Endothelial cell of umbilical vein (primary cell): ENCODE measurements at regions not wholly inside any gene's neighbourhood (a gene's known extent, or its start where the extent isn't known, plus 50 kb on each side); places are given as distances from the start of the nearest gene placed in this dataset.

ENCODE experiments used
- BruUV-seq: library from RNA; stranded (reverse); fragments of 400-500 nt; replicated peaks from 2 replicates; lab custom pipeline; 2021; lab: Mats Ljungman, UMichigan
- CTCF ChIA-PET: fragments of 300-600, 350-600 bp; sonication (Branson Sonifier 250); formaldehyde crosslinking; loops from one replicate; lab custom pipeline; 2021; ENCODE audit warnings: antibody characterized with exemption, inconsistent platforms; lab: Charles Lee
- POLR2A ChIA-PET: fragments of 300-600, 350-600 bp; sonication (Branson Sonifier 250); formaldehyde crosslinking; loops from one replicate; lab custom pipeline; 2021; ENCODE audit warnings: antibody characterized with exemption, inconsistent platforms; lab: Charles Lee
- DNase-seq: peaks from one replicate; pipeline ENCODE4 v3.0.0-alpha.2; 2011; ENCODE audit warnings: low read depth, low spot score
- FAIRE-seq: peaks from 2 replicates; lab custom pipeline; 2011; peaks lifted over from hg19 to GRCh38; lab: Jason Lieb, UNC
- H2AFZ ChIP-seq: 2 replicates; pipeline ENCODE4 v1.6.0; 2012; ENCODE audit warnings: low read depth, low read length, control low read depth, inconsistent platforms
- H3K27ac ChIP-seq: 2 replicates; pipeline ENCODE4 v1.5.1; 2011; ENCODE audit warnings: low read depth, mild to moderate bottlenecking, control low read depth, low read length, moderate library complexity; ENCODE audit not compliant: insufficient read depth
- H3K27me3 ChIP-seq, 2 experiments: 2 replicates each; pipeline versions ENCODE4 v1.6.0 to v1.6.1; 2011; ENCODE audit warnings: low read length in 2 of 2, mixed read lengths in 1 of 2; ENCODE audit not compliant: control insufficient read depth in 2 of 2, insufficient read depth in 2 of 2
- H3K36me3 ChIP-seq, 2 experiments: 2 replicates in 1 of 2; 3 replicates in 1 of 2; pipeline ENCODE4 v1.5.1; 2011; ENCODE audit warnings: low read length in 2 of 2, mild to moderate bottlenecking in 1 of 2, moderate library complexity in 1 of 2; ENCODE audit not compliant: control insufficient read depth in 2 of 2, insufficient read depth in 2 of 2; ENCODE audit errors: extremely low read depth in 1 of 2
- H3K4me1 ChIP-seq: 3 replicates; pipeline ENCODE4 v1.5.1; 2011; ENCODE audit warnings: mild to moderate bottlenecking, low read length; ENCODE audit not compliant: control insufficient read depth, insufficient read depth; ENCODE audit errors: extremely low read depth
- H3K4me2 ChIP-seq: 2 replicates; pipeline ENCODE4 v1.6.1; 2011; ENCODE audit warnings: low read length, control low read depth, mixed read lengths; ENCODE audit not compliant: insufficient read depth
- H3K4me3 ChIP-seq, 3 experiments: fragments of 200-600 bp in 1 of 3; sonication (generic), shearing (Covaris generic) in 1 of 3; replicated peaks in 1 of 3; 2 replicates each; pipeline ENCODE4 v1.5.1; 2011 to 2016; ENCODE audit warnings: control low read depth in 3 of 3, low read length in 3 of 3, mild to moderate bottlenecking in 2 of 3, inconsistent platforms in 1 of 3, low read depth in 1 of 3, moderate library complexity in 1 of 3; ENCODE audit not compliant: insufficient read depth in 1 of 3
- H3K79me2 ChIP-seq: 2 replicates; pipeline ENCODE4 v1.6.0; 2012; ENCODE audit warnings: low read length, inconsistent platforms; ENCODE audit not compliant: control insufficient read depth, insufficient read depth
- H3K9ac ChIP-seq: replicated peaks from 2 replicates; pipeline ENCODE3; 2011; ENCODE audit warnings: low read length, control low read depth; ENCODE audit not compliant: insufficient read depth; ENCODE audit errors: extremely low read depth
- H3K9me1 ChIP-seq: replicated peaks from 3 replicates; pipeline ENCODE4 v1.6.0; 2011; ENCODE audit warnings: mild to moderate bottlenecking, low read length; ENCODE audit not compliant: control insufficient read depth, insufficient read depth; ENCODE audit errors: extremely low read depth
- H3K9me3 ChIP-seq: replicated peaks from 2 replicates; pipeline ENCODE4 v1.5.1; 2012; ENCODE audit warnings: low read length, inconsistent platforms; ENCODE audit not compliant: control insufficient read depth, insufficient read depth
- H4K20me1 ChIP-seq: replicated peaks from 2 replicates; pipeline ENCODE3; 2011; ENCODE audit warnings: mild to moderate bottlenecking, low read length; ENCODE audit not compliant: control insufficient read depth, insufficient read depth; ENCODE audit errors: extremely low read depth
- EZH2 ChIP-seq: IDR thresholded peaks from 2 replicates; pipeline ENCODE4 v1.6.1; 2012; ENCODE audit warnings: borderline replicate concordance, low read depth, mild to moderate bottlenecking, moderate library complexity, low read length, inconsistent platforms; ENCODE audit not compliant: severe bottlenecking
- FOS ChIP-seq: IDR thresholded peaks from 2 replicates; pipeline ENCODE4 v1.6.1; 2011; ENCODE audit warnings: mild to moderate bottlenecking, low read length, moderate library complexity, borderline replicate concordance; ENCODE audit not compliant: insufficient read depth
- GATA2 ChIP-seq: IDR thresholded peaks from 2 replicates; pipeline ENCODE4 v1.7.0; 2011; ENCODE audit warnings: low read depth, mild to moderate bottlenecking, moderate library complexity, mixed read lengths, low read length; ENCODE audit not compliant: insufficient read length, insufficient read depth
- JUN ChIP-seq: IDR thresholded peaks from 2 replicates; pipeline ENCODE4 v1.6.1; 2011; ENCODE audit warnings: borderline replicate concordance, low read depth; ENCODE audit not compliant: insufficient read length, insufficient read depth
- MYC ChIP-seq: IDR thresholded peaks from one replicate; pipeline ENCODE4 v1.6.1; 2011; ENCODE audit warnings: mild to moderate bottlenecking, low read depth, low read length
- POLR2A ChIP-seq: IDR thresholded peaks from 2 replicates; pipeline ENCODE4 v1.6.1; 2012; ENCODE audit warnings: low read depth, mild to moderate bottlenecking, control low read depth, low read length
- POLR2AphosphoS5 ChIP-seq: IDR thresholded peaks from 2 replicates; pipeline ENCODE4 v1.6.1; 2012; ENCODE audit warnings: low read depth, mild to moderate bottlenecking, control low read depth, low read length, moderate library complexity; ENCODE audit not compliant: insufficient read depth
- dilution Hi-C: fragments of 300-500 bp; cut with MboI; formaldehyde crosslinking; loops from one replicate; pipeline ENCODE4 v1.15.0; 2019; ENCODE audit warnings: low sequenced_read_pairs; ENCODE audit not compliant: extremely low pct_ligation_motif_present
- intact Hi-C: fragments of 100-400 bp; cut with micrococcal nuclease; formaldehyde crosslinking; loops from one replicate; pipeline ENCODE4 v1.10.0; 2022
- TF ChIP-seq, protein P1 (sequence below), 2 donors: IDR thresholded peaks; 1 replicate in 1 of 2; 2 replicates in 1 of 2; pipeline ENCODE4 v1.5.1; 2011; ENCODE audit warnings: low read length in 2 of 2, mild to moderate bottlenecking in 2 of 2, moderate library complexity in 2 of 2, control low read depth in 1 of 2, inconsistent platforms in 1 of 2, low read depth in 1 of 2; ENCODE audit not compliant: insufficient read depth in 1 of 2; ENCODE audit errors: extremely low read depth in 1 of 2
- TF ChIP-seq, protein P2 (sequence below): IDR thresholded peaks from 2 replicates; pipeline ENCODE4 v1.6.1; 2011; ENCODE audit not compliant: insufficient read depth, insufficient read length

DNA sequence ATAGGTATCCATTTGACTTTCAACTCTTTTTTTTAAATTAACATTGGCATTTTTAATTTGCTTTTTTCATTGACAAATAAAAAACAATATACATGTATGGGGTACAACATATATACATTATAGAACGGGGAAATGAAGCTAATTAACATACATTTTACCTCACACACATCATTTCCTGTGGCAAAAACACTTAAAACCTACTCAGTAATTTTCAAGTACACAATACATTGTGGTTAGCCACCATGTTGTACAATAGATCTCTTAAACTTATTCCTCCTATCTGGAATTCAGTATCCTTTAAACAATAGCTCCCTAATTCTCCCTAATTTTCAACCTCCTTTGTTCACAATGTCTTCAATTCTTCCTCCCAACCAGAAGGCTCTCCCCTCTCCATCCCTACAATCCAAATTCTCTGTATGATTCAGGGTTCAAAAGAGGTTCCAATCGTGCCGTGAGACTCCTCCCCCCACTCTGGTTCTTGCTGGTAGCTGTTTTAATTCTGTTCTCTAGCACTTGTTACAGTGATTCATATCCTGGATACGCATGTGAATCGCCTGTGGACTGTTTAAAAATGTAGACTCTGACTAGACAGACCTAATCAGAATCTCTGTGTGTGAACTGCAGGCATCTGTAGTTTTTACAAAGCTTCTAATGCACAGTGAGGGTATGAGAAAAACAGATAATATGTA is 87.6 kb upstream of the DUSP10 start:
- ChIA-PET CTCF (interaction anchor here (0.9 to 1.9 kb wide), 12 partner anchors 8 to 86 kb away, joined by 3 to 9 read pairs (median 4); no protein-coding TSS in a partner anchor), POLR2A (no interaction called here)
- H4K20me1 ChIP-seq: no peaks in the 10 kb centered on the region
- H3K79me2 ChIP-seq: no peaks in the 10 kb centered on the region
- intact Hi-C loops: loop anchor here (1.0 to 5.0 kb wide), 9 partner anchors 11 to 1097 kb away; partner anchors contain the start of gene DUSP10
- H3K4me1 ChIP-seq: peaks cover 58% of the 10 kb centered on the region
- H3K4me3 ChIP-seq: no peak overlapping the region
- no peak overlapping the region for H2AFZ ChIP-seq
- H3K9ac ChIP-seq: peak overlapping the region; percentile 39
- FAIRE-seq (peak; percentile 95), DNase-seq (peak; percentile 93)
- TF ChIP-seq FOS (peak; percentile 90), GATA2 (no peak), EZH2 (no peak), JUN (peak; percentile 85), POLR2AphosphoS5 (peak; percentile 61)
- no peaks in the 10 kb centered on the region for H3K9me1 ChIP-seq
- H3K4me2 ChIP-seq: peak overlapping the region; percentile 78
- no peaks in the 10 kb centered on the region for H3K9me3 ChIP-seq
- dilution Hi-C loops: no loop called here
- TSS peak; percentile 92 for BruUV-seq
- peak overlapping the region; percentile 63 for H3K27ac ChIP-seq
- H3K27me3 ChIP-seq: no peaks in the 10 kb centered on the region
- no peaks in the 10 kb centered on the region for H3K36me3 ChIP-seq

DNA sequence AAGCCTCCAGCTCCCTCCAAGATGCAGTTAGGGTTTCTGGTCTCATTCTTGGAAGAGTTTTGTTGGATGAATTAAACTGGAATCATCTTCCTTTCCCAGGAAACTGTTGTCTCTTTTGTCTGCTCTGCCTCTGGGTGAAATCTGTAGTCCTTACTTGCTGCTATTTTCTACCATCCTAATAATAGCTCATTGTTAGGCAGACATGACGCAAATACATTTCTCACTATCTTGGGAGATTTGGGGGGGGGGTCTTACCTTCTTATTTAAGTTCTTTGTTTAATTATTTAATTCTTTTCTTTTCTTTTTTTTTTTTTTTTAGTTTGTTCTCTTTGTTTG is 85.4 kb upstream of the DUSP10 start:
- FAIRE-seq (no peak), DNase-seq (no peak)
- intact Hi-C loops: loop anchor here (2.0 to 5.0 kb wide), 5 partner anchors 16 to 1095 kb away; no protein-coding TSS in a partner anchor
- CTCF ChIA-PET: no interaction called here
- Histone ChIP-seq H3K4me1 (peaks cover 49% of the 10 kb centered on the region), H2AFZ (no peak overlapping the region), H3K4me3 (no peak overlapping the region), H3K9ac (no peak overlapping the region), H4K20me1 (no peaks in the 10 kb centered on the region), H3K4me2 (peak overlapping the region; percentile 16), H3K27me3 (no peaks in the 10 kb centered on the region), H3K9me1 (no peaks in the 10 kb centered on the region), H3K9me3 (no peaks in the 10 kb centered on the region), H3K36me3 (no peaks in the 10 kb centered on the region), H3K27ac (peak overlapping the region; percentile 61), H3K79me2 (no peaks in the 10 kb centered on the region)
- dilution Hi-C loops: no loop called here
- BruUV-seq: no TSS peak
- TF ChIP-seq MYC (no peak), FOS (no peak), POLR2A (no peak), EZH2 (no peak), GATA2 (no peak), POLR2AphosphoS5 (no peak), JUN (no peak)
- TF ChIP-seq, protein P1, sequence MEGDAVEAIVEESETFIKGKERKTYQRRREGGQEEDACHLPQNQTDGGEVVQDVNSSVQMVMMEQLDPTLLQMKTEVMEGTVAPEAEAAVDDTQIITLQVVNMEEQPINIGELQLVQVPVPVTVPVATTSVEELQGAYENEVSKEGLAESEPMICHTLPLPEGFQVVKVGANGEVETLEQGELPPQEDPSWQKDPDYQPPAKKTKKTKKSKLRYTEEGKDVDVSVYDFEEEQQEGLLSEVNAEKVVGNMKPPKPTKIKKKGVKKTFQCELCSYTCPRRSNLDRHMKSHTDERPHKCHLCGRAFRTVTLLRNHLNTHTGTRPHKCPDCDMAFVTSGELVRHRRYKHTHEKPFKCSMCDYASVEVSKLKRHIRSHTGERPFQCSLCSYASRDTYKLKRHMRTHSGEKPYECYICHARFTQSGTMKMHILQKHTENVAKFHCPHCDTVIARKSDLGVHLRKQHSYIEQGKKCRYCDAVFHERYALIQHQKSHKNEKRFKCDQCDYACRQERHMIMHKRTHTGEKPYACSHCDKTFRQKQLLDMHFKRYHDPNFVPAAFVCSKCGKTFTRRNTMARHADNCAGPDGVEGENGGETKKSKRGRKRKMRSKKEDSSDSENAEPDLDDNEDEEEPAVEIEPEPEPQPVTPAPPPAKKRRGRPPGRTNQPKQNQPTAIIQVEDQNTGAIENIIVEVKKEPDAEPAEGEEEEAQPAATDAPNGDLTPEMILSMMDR (IDR thresholded peaks at IDR 0.05; ENCODE audit: extremely low read depth in 1 of 2, insufficient read depth in 1 of 2, low read depth in 1 of 2, low read length in 2 of 2): no peak
- TF ChIP-seq, protein P2, sequence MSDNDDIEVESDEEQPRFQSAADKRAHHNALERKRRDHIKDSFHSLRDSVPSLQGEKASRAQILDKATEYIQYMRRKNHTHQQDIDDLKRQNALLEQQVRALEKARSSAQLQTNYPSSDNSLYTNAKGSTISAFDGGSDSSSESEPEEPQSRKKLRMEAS: no peak
- POLR2A ChIA-PET: no interaction called here
